ENCODE measurements at regions not wholly inside any gene's neighbourhood (a gene's known extent, or its start where the extent isn't known, plus 50 kb on each side); places are given as distances from the start of the nearest gene placed in this dataset.

- no peaks in the 10 kb centered on the region for H3K27me3 ChIP-seq (ENCODE audit: insufficient read depth)
- 55% methylated on average over 5 of the region's 5 CpGs for WGBS (ENCODE audit: low lambda C conversion rate)
- TF ChIP-seq PBX3 (IDR thresholded peaks at IDR 0.05) (no peak), SIN3A (IDR thresholded peaks at IDR 0.05; ENCODE audit: borderline replicate concordance, low read depth, low read length) (no peak), RFX5 (IDR thresholded peaks at IDR 0.05; ENCODE audit: low read length) (no peak), MEF2A (IDR thresholded peaks at IDR 0.05; ENCODE audit: borderline replicate concordance, low read depth) (no peak), MAX (IDR thresholded peaks at IDR 0.05; ENCODE audit: low read depth) (no peak), RAD21 (IDR thresholded peaks at IDR 0.05; ENCODE audit: low read length) (no peak)
- H3K9me2 ChIP-seq: no peaks in the 10 kb centered on the region
- H3K27ac ChIP-seq (ENCODE audit: low read depth in 2 of 2, low read length in 1 of 2): peak overlapping the region in 1 of 2 experiments; percentile 22; a peak in 1 of 4 replicates
- H2AFZ ChIP-seq (ENCODE audit: low read depth): no peak overlapping the region
- no peaks in the 10 kb centered on the region for H3F3A ChIP-seq (replicated peaks; ENCODE audit: insufficient read depth)
- H3K4me1 ChIP-seq (ENCODE audit: control insufficient read depth in 1 of 2, insufficient read depth in 2 of 2, low read depth in 1 of 2, low read length in 1 of 2): peaks cover 0 to 9% of the 10 kb centered on the region in 2 experiments; a peak in 1 of 4 replicates
- POLR2A ChIA-PET: no interaction called here
- H3K4me2 ChIP-seq: no peak overlapping the region
- H3K36me3 ChIP-seq (replicated peaks in 1 of 2; ENCODE audit: control insufficient read depth in 1 of 2, insufficient read depth in 2 of 2, low read length in 1 of 2): no peaks in the 10 kb centered on the region
- H3K4me3 ChIP-seq (ENCODE audit: low read depth in 2 of 2, low read length in 1 of 2): no peak overlapping the region
- H3K9me3 ChIP-seq: no peaks in the 10 kb centered on the region
- H3K9ac ChIP-seq: no peak overlapping the region
- no peaks in the 10 kb centered on the region for H4K20me1 ChIP-seq (ENCODE audit: insufficient read depth)
- H3K79me2 ChIP-seq (ENCODE audit: insufficient read depth): no peaks in the 10 kb centered on the region
- no peak for DNase-seq
- CTCF ChIA-PET: no interaction called here
Observed at GRCh38 chr9:89891221-89891590, 286.4 kb downstream of the GADD45G start.

- no peaks in the 10 kb centered on the region for H3K9me2 ChIP-seq
- CTCF ChIA-PET: no interaction called here
- WGBS (ENCODE audit: low lambda C conversion rate): 54% methylated on average over 6 of the region's 6 CpGs
Observed at GRCh38 chr9:89891591-89892304, 286.9 kb downstream of the GADD45G start.

More at GRCh38 chr9:89891591-89892304, 286.9 kb downstream of the GADD45G start:
- no peak overlapping the region for H3K4me2 ChIP-seq
- H3K9ac ChIP-seq: no peak overlapping the region
- H3K36me3 ChIP-seq (replicated peaks in 1 of 2; ENCODE audit: control insufficient read depth in 1 of 2, insufficient read depth in 2 of 2, low read length in 1 of 2): no peaks in the 10 kb centered on the region
- no peak for DNase-seq
- peaks cover 0 to 9% of the 10 kb centered on the region in 2 experiments; a peak in 1 of 4 replicates for H3K4me1 ChIP-seq (ENCODE audit: control insufficient read depth in 1 of 2, insufficient read depth in 2 of 2, low read depth in 1 of 2, low read length in 1 of 2)
- H3F3A ChIP-seq (replicated peaks; ENCODE audit: insufficient read depth): no peaks in the 10 kb centered on the region
- no peak overlapping the region for H3K4me3 ChIP-seq (ENCODE audit: low read depth in 2 of 2, low read length in 1 of 2)
- no peaks in the 10 kb centered on the region for H3K27me3 ChIP-seq (ENCODE audit: insufficient read depth)
- no peaks in the 10 kb centered on the region for H4K20me1 ChIP-seq (ENCODE audit: insufficient read depth)
- no peak overlapping the region for H2AFZ ChIP-seq (ENCODE audit: low read depth)
- H3K27ac ChIP-seq (ENCODE audit: low read depth in 2 of 2, low read length in 1 of 2): peak overlapping the region in 1 of 2 experiments; percentile 22; a peak in 1 of 4 replicates
- no peaks in the 10 kb centered on the region for H3K9me3 ChIP-seq
- H3K79me2 ChIP-seq (ENCODE audit: insufficient read depth): no peaks in the 10 kb centered on the region
- TF ChIP-seq YY1 (IDR thresholded peaks at IDR 0.05; ENCODE audit: low read depth): no peak
- no peak for TF ChIP-seq IRF3 (IDR thresholded peaks at IDR 0.05; ENCODE audit: low read depth, low read length)
- TF ChIP-seq ZBTB33 (IDR thresholded peaks at IDR 0.05; ENCODE audit: borderline replicate concordance, low read depth): no peak
- POLR2A ChIA-PET: no interaction called here

All from SK-N-SH (cell line).